Endodermal cell (in vitro differentiated cells): ENCODE measurements at regions not wholly inside any gene's neighbourhood (a gene's known extent, or its start where the extent isn't known, plus 50 kb on each side); places are given as distances from the start of the nearest gene placed in this dataset.

ENCODE experiments used
- DNase-seq: peaks from one replicate; pipeline ENCODE4 v3.0.0-alpha.2; 2017
- H3K27ac ChIP-seq: 2 replicates; pipeline ENCODE4 v1.5.1; 2013; ENCODE audit warnings: mild to moderate bottlenecking, low read depth, low read length, moderate library complexity
- H3K27me3 ChIP-seq: 2 replicates; pipeline ENCODE4 v1.6.1; 2013; ENCODE audit warnings: mild to moderate bottlenecking, low read length, moderate library complexity; ENCODE audit not compliant: insufficient read depth, control insufficient read depth, poor library complexity, severe bottlenecking
- H3K36me3 ChIP-seq: 2 replicates; pipeline ENCODE4 v1.7.0; 2013; ENCODE audit warnings: mild to moderate bottlenecking, low read length, moderate library complexity; ENCODE audit not compliant: control insufficient read depth, insufficient read depth
- H3K4me1 ChIP-seq: one replicate; pipeline ENCODE4 v1.7.0; 2013; ENCODE audit warnings: low read length; ENCODE audit not compliant: control insufficient read depth, insufficient read depth
- H3K4me3 ChIP-seq: 2 replicates; pipeline ENCODE4 v1.5.1; 2013; ENCODE audit warnings: mild to moderate bottlenecking, low read length, moderate library complexity
- H3K9ac ChIP-seq: 2 replicates; pipeline ENCODE4 v1.6.1; 2013; ENCODE audit warnings: mild to moderate bottlenecking, low read length, moderate library complexity; ENCODE audit not compliant: poor library complexity, severe bottlenecking; ENCODE audit errors: extremely low read depth
- H3K9me3 ChIP-seq: 2 replicates; pipeline ENCODE4 v1.6.1; 2013; ENCODE audit warnings: mild to moderate bottlenecking, low read length, moderate library complexity; ENCODE audit not compliant: control insufficient read depth
- H3K27ac Mint-ChIP-seq: 2 replicates; pipeline ENCODE4 v1.8.0; 2020; ENCODE audit warnings: mixed read lengths
- H3K27me3 Mint-ChIP-seq: 2 replicates; pipeline ENCODE4 v1.8.0; 2021; ENCODE audit warnings: mild to moderate bottlenecking, mixed read lengths; ENCODE audit not compliant: insufficient read depth
- H3K36me3 Mint-ChIP-seq: 2 replicates; pipeline ENCODE4 v1.8.0; 2020; ENCODE audit warnings: low read depth, mixed read lengths
- H3K4me1 Mint-ChIP-seq: 2 replicates; pipeline ENCODE4 v1.8.0; 2020; ENCODE audit warnings: mixed read lengths
- H3K4me3 Mint-ChIP-seq: 2 replicates; pipeline ENCODE4 v1.8.0; 2020; ENCODE audit warnings: mild to moderate bottlenecking, moderate library complexity, mixed read lengths
- H3K9me3 Mint-ChIP-seq: 2 replicates; pipeline ENCODE4 v1.8.0; 2020; ENCODE audit warnings: mild to moderate bottlenecking, mixed read lengths
- WGBS, 2 experiments: methylation state at CpG; one replicate each; pipeline versions ENCODE4 v1.1.5 to v1.1.7; 2013; ENCODE audit warnings: missing lambda C conversion rate in 2 of 2, mixed read lengths in 1 of 2; ENCODE audit not compliant: insufficient coverage in 1 of 2, insufficient read length in 1 of 2; 5-methylcytosine and 5-hydroxymethylcytosine counted together
- TF ChIP-seq, protein P1 (sequence below): fragments of 200-600 bp; sonication (generic); conservative IDR thresholded peaks from 2 replicates; pipeline ENCODE4 v1.5.0; 2021; ENCODE audit warnings: antibody characterized with exemption, mild to moderate bottlenecking

DNA sequence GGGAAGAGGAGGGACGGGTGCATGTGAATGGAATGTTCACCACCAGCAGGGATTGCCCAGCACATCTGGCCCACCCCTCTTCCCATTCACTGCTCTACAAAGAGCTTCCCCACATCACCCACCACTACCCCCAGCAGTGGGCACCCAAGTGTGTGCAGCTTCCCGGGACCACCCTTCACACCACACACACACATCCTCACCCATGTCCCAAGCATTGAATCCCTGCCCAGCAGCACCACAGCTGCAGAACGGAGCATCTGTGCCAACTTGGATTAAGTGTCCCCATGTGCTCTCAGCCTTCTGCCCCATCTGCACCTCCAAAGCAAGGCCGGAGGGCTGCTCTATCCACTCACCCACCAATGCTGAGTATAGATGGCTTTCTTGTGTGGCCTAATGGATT, 141.4 kb downstream of the PSMG1 start:
- DNase-seq, result no peak
- Histone ChIP-seq H3K36me3 (no peaks in the 10 kb centered on the region), H3K27me3 (no peaks in the 10 kb centered on the region), H3K4me3 (no peak overlapping the region), H3K9me3 (no peaks in the 10 kb centered on the region), H3K9ac (no peak overlapping the region), H3K4me1 (no peaks in the 10 kb centered on the region), H3K27ac (no peak overlapping the region)
- H3K27ac Mint-ChIP-seq, result no peak overlapping the region
- TF ChIP-seq, protein P1, sequence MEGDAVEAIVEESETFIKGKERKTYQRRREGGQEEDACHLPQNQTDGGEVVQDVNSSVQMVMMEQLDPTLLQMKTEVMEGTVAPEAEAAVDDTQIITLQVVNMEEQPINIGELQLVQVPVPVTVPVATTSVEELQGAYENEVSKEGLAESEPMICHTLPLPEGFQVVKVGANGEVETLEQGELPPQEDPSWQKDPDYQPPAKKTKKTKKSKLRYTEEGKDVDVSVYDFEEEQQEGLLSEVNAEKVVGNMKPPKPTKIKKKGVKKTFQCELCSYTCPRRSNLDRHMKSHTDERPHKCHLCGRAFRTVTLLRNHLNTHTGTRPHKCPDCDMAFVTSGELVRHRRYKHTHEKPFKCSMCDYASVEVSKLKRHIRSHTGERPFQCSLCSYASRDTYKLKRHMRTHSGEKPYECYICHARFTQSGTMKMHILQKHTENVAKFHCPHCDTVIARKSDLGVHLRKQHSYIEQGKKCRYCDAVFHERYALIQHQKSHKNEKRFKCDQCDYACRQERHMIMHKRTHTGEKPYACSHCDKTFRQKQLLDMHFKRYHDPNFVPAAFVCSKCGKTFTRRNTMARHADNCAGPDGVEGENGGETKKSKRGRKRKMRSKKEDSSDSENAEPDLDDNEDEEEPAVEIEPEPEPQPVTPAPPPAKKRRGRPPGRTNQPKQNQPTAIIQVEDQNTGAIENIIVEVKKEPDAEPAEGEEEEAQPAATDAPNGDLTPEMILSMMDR, result no peak
- 95 to 100% methylated on average over 1 to 3 of the region's 4 CpGs for WGBS, 2 experiments
- H3K36me3 Mint-ChIP-seq, result no peaks in the 10 kb centered on the region
- no peak overlapping the region for H3K4me3 Mint-ChIP-seq
- no peaks in the 10 kb centered on the region for H3K27me3 Mint-ChIP-seq
- no peaks in the 10 kb centered on the region for H3K9me3 Mint-ChIP-seq
- H3K4me1 Mint-ChIP-seq, result no peaks in the 10 kb centered on the region

DNA sequence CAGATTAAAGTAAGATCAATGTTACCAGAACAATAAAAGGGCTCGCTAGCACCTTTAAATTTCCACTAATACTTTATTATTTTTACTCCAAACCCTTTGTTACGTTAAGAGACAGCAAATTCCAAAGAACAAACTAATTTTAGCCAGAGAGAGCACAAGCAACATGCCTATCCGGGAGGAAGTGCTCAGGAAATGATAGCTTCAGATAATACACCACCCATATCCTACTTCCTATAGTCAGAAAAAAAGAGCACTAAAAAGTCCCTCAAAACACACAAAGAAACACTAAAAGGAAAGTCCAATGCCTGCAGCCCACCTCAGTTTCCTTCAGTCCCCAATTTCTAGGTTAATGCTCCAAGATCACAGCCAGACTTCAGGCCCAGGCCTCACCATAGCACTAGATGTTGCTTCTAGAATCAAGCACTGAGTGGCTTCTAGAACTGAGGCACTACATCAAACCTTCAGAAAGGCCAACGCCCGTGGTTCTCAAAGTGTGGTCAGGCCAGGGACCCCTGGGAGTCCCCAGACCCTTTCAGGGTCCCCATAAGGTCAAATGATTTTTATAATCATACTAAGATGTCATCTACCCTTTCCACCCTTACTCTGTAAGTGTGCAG, 142.6 kb downstream of the PSMG1 start:
- no peak overlapping the region for H3K27ac Mint-ChIP-seq
- no peaks in the 10 kb centered on the region for H3K4me1 ChIP-seq
- DNase-seq, result no peak
- no peak overlapping the region for H3K4me3 Mint-ChIP-seq
- no peak overlapping the region for H3K9ac ChIP-seq
- H3K36me3 Mint-ChIP-seq, result no peaks in the 10 kb centered on the region
- H3K4me1 Mint-ChIP-seq, result no peaks in the 10 kb centered on the region
- WGBS, 2 experiments, result 86 to 93% methylated on average over 3 to 5 of the region's 5 CpGs
- H3K36me3 ChIP-seq, result no peaks in the 10 kb centered on the region
- no peaks in the 10 kb centered on the region for H3K27me3 ChIP-seq
- no peak overlapping the region for H3K4me3 ChIP-seq
- no peak overlapping the region for H3K27ac ChIP-seq
- TF ChIP-seq, protein P1, result no peak
- no peaks in the 10 kb centered on the region for H3K9me3 ChIP-seq
- H3K9me3 Mint-ChIP-seq, result no peaks in the 10 kb centered on the region
- H3K27me3 Mint-ChIP-seq, result no peaks in the 10 kb centered on the region

DNA sequence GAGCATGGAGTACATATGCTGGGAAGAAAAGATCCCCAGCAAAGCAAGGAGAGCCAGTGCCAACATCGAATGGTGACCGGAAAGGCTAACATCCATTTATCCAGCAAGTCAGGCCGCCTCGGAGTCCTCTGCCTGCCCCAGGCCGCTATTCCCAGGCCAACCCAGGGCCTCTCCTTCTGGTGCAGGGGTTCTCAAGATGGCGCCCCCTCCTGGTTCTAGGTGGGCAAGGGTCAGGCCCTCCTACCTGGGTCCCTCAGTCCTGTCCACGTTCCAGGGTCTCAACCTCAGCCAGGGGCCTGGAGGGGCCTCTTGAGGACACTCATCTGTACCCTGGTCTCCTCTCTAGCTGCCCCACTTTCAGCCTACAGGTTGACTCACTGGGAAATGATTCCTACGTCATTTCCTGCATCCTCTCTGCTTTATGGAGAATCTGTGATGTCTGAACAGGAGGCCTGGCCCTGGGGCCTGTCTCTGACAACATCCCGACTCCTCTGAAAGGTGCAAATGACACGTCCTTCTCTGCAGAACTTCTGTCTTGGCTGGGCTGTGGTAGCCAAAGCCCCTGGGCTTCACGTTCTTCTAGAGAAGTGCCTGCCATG, 145.3 kb downstream of the PSMG1 start:
- DNase-seq, result peak; percentile 87
- H3K9me3 ChIP-seq, result no peaks in the 10 kb centered on the region
- H3K36me3 ChIP-seq, result no peaks in the 10 kb centered on the region
- H3K27me3 ChIP-seq, result no peaks in the 10 kb centered on the region
- no peak overlapping the region for H3K4me3 ChIP-seq
- Mint-ChIP-seq H3K4me1 (no peaks in the 10 kb centered on the region), H3K27ac (no peak overlapping the region), H3K36me3 (no peaks in the 10 kb centered on the region), H3K9me3 (no peaks in the 10 kb centered on the region), H3K27me3 (no peaks in the 10 kb centered on the region), H3K4me3 (no peak overlapping the region)
- no peak overlapping the region for H3K27ac ChIP-seq
- TF ChIP-seq, protein P1, result peak; percentile 75
- no peaks in the 10 kb centered on the region for H3K4me1 ChIP-seq
- H3K9ac ChIP-seq, result no peak overlapping the region
- 89 to 91% methylated on average over 6 to 11 of the region's 11 CpGs for WGBS, 2 experiments
